H1 (cell line): ENCODE measurements at regions not wholly inside any gene's neighbourhood (a gene's known extent, or its start where the extent isn't known, plus 50 kb on each side); places are given as distances from the start of the nearest gene placed in this dataset.

ENCODE experiments used
- ASH2L ChIP-seq: fragments of 200-600, 300-600 bp; sonication (generic); IDR thresholded peaks from one replicate; pipeline ENCODE4 v1.7.1; 2017; ENCODE audit warnings: low read length
- CBX8 ChIP-seq: fragments of 300-800, 300-1000 bp; sonication (generic); IDR thresholded peaks from 2 replicates; pipeline ENCODE4 v1.7.1; 2016; ENCODE audit warnings: low read depth, low read length, borderline replicate concordance
- JUN ChIP-seq: IDR thresholded peaks from 2 replicates; pipeline ENCODE4 v1.6.1; 2011; ENCODE audit warnings: low read depth, mild to moderate bottlenecking, improper control_type of control experiment, low read length
- ZNF274 ChIP-seq: IDR thresholded peaks from 2 replicates; pipeline ENCODE4 v1.7.0; 2012; ENCODE audit warnings: low read length, borderline replicate concordance; ENCODE audit errors: extremely low read depth

DNA sequence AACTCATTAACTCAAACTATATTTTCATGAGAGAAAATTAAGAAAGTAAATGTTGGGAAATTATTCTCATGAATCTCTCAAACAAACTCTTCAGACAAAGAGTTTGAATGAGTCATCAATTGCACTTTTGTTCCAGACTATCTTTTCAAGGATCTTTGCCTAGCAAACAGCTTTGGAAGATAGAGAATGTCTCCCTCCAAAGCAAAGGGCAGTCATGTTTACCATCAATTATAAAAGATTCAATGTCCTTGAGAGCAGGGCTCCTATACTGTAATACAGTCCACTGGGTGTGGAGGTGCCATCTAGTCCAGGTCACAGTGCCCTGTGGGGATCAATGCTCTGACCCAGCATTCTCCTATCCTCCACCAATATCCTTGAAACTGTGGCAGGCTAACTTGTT, 1429.3 kb downstream of the EFNA5 start (continued):
- TF ChIP-seq CBX8, result no peak
- no peak for TF ChIP-seq ASH2L
- TF ChIP-seq ZNF274, result no peak
- no peak for TF ChIP-seq JUN
